Cardiac fibroblast (primary cell): ENCODE measurements at regions not wholly inside any gene's neighbourhood (a gene's known extent, or its start where the extent isn't known, plus 50 kb on each side); places are given as distances from the start of the nearest gene placed in this dataset.
"Not testable (repeated sequence)": the region's sequence is repeated elsewhere in the genome, so short reads cannot be mapped to it uniquely, and the experiment has no call there.

Experiments
- DNase-seq, 2 donors: peaks; one replicate each; pipeline versions ENCODE4 v3.0.0 to v3.0.0-alpha.2; 2010; ENCODE audit warnings: low read depth in 2 of 2
- H3K4me3 ChIP-seq, 2 donors: replicated peaks in 1 of 2; 1 replicate in 1 of 2; 2 replicates in 1 of 2; pipeline ENCODE4 v1.5.1; 2011; ENCODE audit warnings: low read depth in 2 of 2, low read length in 2 of 2, mild to moderate bottlenecking in 2 of 2, moderate library complexity in 1 of 2
- TF ChIP-seq, protein P1 (sequence below): IDR thresholded peaks from one replicate; pipeline ENCODE4 v1.5.1; 2011; ENCODE audit warnings: low read depth, mild to moderate bottlenecking, low read length, inconsistent platforms

DNA sequence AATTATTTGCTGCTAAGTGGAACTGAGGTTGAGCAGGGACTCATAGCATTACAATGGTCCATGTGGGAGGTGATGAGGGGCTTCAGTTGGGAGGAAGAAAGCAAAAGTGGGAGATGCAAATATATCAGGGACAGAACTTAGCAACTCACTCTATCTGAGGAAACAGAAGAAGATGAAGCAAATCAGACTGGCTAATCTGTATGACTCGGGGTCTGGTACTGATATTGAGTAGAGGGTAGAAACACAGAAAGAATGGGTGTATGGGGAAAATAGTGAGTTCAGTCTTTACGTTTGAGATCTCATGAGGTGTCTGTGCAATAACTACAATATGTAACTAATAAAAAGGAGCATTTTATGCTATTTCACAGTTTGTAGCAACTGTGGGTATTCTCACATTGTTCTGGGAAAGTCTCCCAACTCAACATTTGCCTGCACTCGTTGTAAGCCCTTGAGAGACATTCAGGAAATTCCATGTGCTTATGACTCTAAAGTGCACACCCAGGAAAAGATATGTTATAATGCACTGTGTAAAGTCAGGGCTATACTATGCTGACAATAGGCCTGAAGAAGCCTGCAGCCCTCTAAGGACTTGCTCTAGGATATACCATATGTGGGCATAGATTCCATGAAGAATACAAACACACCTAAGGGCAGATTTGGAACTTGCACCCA, 183.5 kb downstream of the SPRY2 start:
- TF ChIP-seq, protein P1, sequence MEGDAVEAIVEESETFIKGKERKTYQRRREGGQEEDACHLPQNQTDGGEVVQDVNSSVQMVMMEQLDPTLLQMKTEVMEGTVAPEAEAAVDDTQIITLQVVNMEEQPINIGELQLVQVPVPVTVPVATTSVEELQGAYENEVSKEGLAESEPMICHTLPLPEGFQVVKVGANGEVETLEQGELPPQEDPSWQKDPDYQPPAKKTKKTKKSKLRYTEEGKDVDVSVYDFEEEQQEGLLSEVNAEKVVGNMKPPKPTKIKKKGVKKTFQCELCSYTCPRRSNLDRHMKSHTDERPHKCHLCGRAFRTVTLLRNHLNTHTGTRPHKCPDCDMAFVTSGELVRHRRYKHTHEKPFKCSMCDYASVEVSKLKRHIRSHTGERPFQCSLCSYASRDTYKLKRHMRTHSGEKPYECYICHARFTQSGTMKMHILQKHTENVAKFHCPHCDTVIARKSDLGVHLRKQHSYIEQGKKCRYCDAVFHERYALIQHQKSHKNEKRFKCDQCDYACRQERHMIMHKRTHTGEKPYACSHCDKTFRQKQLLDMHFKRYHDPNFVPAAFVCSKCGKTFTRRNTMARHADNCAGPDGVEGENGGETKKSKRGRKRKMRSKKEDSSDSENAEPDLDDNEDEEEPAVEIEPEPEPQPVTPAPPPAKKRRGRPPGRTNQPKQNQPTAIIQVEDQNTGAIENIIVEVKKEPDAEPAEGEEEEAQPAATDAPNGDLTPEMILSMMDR: no peak
- DNase-seq: peak; percentile 61 to 69
- H3K4me3 ChIP-seq: no peak overlapping the region

DNA sequence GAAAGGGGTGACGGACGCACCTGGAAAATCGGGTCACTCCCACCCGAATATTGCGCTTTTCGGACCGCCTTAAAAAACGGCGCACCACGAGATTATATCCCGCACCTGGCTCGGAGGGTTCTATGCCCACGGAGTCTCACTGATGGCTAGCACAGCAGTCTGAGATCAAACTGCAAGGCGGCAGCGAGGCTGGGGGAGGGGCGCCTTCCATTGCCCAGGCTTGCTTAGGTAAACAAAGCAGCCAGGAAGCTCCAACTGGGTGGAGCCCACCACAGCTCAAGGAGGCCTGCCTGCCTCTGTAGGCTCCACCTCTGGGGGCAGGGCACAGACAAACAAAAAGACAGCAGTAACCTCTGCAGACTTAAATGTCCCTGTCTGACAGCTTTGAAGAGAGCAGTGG, 188.8 kb downstream of the SPRY2 start:
- H3K4me3 ChIP-seq, DNase-seq: not testable (repeated sequence)

DNA sequence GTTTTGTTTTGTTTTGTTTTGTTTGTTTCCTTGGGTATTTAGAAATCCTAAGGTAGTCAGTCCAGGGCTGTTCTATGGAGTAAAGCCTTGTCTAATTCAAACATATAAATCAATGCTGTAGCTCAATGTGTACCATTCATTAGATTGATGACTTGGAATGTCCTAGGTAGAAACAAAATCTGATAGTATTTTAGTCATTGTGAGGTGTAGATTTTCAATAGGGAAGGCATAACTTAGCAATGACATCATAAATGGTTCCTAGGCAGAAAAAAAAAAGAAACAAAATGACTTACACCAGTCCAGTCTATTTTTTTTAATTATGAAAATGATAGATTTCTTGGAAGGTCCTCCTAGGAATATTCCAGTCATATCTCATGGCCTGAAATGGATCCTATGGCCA, 189.9 kb downstream of the SPRY2 start:
- no peak overlapping the region for H3K4me3 ChIP-seq
- TF ChIP-seq, protein P1: no peak
- peak in 1 of 2 donors; percentile 33 for DNase-seq

DNA sequence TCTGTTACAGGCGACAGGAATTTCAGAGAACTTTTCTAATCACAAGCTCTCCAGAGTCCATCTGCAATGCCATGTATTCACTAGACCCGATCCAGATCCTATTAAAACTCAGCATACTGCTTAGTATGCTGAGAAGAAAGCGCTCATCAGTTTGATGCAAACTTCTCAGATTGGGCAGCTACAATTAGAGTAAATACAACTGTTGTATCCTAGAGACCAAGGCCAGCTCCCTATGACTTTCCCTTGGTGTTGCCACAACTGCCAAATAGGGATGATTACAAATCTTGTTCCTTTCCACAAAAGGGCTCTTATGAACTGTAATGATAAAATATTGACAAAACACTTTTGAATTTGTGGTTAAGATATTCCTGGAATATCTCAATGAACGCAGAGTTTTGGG, 191.2 kb downstream of the SPRY2 start:
- TF ChIP-seq, protein P1: no peak
- no peak overlapping the region for H3K4me3 ChIP-seq
- DNase-seq: no peak

DNA sequence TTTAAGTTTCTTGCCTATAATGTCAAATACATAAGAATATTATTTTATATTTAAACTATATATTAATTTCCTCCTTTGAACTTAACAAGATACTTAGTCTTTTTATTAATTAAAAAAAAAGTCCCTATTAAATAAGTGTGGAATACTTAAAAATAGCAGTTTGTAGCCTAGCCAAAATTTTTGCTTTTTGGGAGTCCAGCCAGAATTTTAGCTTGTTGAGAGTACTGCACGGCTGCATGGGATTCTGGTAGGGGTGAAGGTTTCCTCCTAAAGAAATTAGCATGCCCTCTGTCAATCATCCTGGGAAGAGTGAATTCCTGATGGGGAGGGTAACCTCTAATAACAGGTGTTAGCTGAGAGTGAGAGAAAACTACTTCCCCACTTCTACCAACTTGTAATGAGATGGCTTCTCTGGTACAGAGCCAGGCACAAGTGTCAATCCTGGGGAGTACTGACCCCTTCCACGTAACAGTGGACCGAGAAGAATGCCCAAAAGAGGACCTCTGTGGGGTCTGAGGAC, 195.7 kb downstream of the SPRY2 start:
- DNase-seq: peak in 1 of 2 donors; percentile 33
- H3K4me3 ChIP-seq: no peak overlapping the region
- TF ChIP-seq, protein P1: no peak

DNA sequence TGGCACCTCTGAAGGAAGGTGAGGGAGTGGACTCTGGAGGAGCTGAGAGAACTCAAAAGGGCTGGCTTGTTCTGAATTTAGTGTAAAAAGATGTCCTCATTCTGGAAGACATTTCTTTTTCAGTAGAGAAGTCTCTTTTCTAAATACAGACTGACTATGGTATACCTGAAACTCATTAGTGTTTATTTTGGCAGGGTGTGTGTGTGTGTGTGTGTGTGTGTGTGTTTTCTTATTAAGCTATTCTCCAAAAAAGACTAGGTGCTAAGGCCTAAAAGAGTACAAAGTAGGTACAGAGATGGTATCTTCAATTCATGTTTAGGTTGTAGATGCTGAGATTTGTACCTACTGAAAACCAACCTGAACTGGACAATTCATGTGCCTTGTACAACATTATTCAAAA, 196.4 kb downstream of the SPRY2 start:
- no peak for DNase-seq
- TF ChIP-seq, protein P1: no peak
- H3K4me3 ChIP-seq: no peak overlapping the region

DNA sequence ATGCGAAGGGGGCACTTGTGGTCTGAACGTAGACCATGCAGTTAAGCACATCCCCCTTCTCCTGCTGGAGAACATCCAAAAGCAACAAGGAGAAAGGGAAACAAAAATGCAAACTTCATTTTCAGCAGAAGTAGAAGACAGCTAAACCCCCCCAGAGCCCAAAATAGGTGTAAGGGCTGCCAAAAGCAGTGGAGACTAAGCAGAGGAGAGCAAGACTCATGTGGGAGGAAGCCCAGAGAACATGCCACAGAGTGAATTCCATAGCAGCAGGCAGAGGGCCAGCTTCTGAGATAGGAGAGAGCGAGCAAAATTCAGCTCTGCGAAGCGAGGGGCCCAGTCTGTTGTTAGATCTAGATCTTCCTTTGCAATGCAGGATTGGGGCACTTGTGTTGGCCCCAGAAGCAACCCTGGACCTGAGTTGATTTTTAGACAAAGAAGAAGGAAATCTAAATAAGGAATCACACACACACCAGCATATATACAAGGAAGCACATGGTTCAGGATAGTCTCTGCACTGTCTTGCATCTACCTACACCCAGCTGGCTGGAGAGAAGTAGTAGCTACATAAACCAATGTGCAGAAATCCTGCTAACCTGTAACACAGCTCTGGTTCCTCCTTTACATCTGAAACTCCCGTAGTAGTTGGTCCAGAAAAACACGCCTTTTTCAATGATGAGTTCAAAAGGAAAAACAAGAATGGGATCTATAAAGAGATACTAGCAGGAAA, 199.6 kb downstream of the SPRY2 start:
- H3K4me3 ChIP-seq: no peak overlapping the region
- peak; percentile 76 to 95 for DNase-seq
- TF ChIP-seq, protein P1: no peak
